ENCODE measurements at regions not wholly inside any gene's neighbourhood (a gene's known extent, or its start where the extent isn't known, plus 50 kb on each side); places are given as distances from the start of the nearest gene placed in this dataset.

DNA sequence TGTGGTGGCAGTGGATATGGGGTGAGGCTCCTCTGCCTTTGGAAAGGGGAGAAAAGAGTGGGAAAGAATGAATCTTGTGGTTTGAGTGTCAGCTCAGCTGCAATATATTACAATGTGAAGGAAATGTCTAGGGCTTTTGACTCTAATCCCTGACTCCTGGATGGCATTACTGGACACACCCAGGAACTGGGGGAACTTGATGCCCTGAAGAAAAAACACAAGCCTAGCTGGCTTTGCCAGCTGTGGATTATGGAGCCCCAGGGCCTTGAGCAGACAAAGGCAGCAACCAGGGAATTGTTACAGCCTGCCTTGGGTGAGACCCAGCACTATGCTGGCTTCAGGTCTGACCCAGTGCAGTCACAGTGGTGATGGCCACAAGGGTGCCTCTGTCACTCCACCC, 57.1 kb upstream of the CYSLTR1 start:
- POLR2A ChIA-PET: no interaction called here
- CTCF ChIA-PET: no interaction called here
- H3K4me1 ChIP-seq (ENCODE audit: control insufficient read depth, insufficient read depth, low read length): no peaks in the 10 kb centered on the region
- H3K4me3 ChIP-seq (ENCODE audit: low read depth in 2 of 2, low read length in 2 of 2): no peak overlapping the region
- no TSS peak for BruUV-seq (replicated peaks)
- no peak for ATAC-seq
- no peaks in the 10 kb centered on the region for H3K36me3 ChIP-seq (ENCODE audit: control insufficient read depth, insufficient read depth, low read length)
- DNase-seq (ENCODE audit: low read depth, low spot score): no peak
- intact Hi-C loops (cut with micrococcal nuclease; ENCODE audit: unreplicated experiment) (no loop called here), in situ Hi-C loops (cut with HindIII; ENCODE audit: low pct_unique_long_range_greater_than_20kb, low sequenced_read_pairs) (no loop called here)
- H3K27ac ChIP-seq (ENCODE audit: low read length): no peak overlapping the region
- TF ChIP-seq TCF7L2 (IDR thresholded peaks at IDR 0.05; ENCODE audit: low read depth, low read length): no peak
- no peak for TF ChIP-seq POLR2AphosphoS5 (IDR thresholded peaks at IDR 0.05; ENCODE audit: low read depth, low read length)
- TF ChIP-seq SIN3A (IDR thresholded peaks at IDR 0.05; ENCODE audit: borderline replicate concordance, insufficient read depth, low read depth, low read length): no peak
- TF ChIP-seq REST (IDR thresholded peaks at IDR 0.05; ENCODE audit: insufficient read depth in 1 of 2, low read depth in 2 of 2, low read length in 1 of 2): no peak
- TF ChIP-seq, protein P1, sequence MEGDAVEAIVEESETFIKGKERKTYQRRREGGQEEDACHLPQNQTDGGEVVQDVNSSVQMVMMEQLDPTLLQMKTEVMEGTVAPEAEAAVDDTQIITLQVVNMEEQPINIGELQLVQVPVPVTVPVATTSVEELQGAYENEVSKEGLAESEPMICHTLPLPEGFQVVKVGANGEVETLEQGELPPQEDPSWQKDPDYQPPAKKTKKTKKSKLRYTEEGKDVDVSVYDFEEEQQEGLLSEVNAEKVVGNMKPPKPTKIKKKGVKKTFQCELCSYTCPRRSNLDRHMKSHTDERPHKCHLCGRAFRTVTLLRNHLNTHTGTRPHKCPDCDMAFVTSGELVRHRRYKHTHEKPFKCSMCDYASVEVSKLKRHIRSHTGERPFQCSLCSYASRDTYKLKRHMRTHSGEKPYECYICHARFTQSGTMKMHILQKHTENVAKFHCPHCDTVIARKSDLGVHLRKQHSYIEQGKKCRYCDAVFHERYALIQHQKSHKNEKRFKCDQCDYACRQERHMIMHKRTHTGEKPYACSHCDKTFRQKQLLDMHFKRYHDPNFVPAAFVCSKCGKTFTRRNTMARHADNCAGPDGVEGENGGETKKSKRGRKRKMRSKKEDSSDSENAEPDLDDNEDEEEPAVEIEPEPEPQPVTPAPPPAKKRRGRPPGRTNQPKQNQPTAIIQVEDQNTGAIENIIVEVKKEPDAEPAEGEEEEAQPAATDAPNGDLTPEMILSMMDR (IDR thresholded peaks at IDR 0.05): no peak
- H3K9me3 ChIP-seq (ENCODE audit: control insufficient read depth, insufficient read depth, low read depth, low read length): no peaks in the 10 kb centered on the region
- H3K27me3 ChIP-seq (ENCODE audit: control insufficient read depth, insufficient read depth, low read length): no peaks in the 10 kb centered on the region

- no peaks in the 10 kb centered on the region for H3K4me1 ChIP-seq (ENCODE audit: control insufficient read depth, insufficient read depth, low read length)
- no peaks in the 10 kb centered on the region for H3K27me3 ChIP-seq (ENCODE audit: control insufficient read depth, insufficient read depth, low read length)
- intact Hi-C loops (cut with micrococcal nuclease; ENCODE audit: unreplicated experiment): no loop called here
- TF ChIP-seq POLR2AphosphoS5 (IDR thresholded peaks at IDR 0.05; ENCODE audit: low read depth, low read length) (no peak), REST (IDR thresholded peaks at IDR 0.05; ENCODE audit: insufficient read depth in 1 of 2, low read depth in 2 of 2, low read length in 1 of 2) (no peak), SIN3A (IDR thresholded peaks at IDR 0.05; ENCODE audit: borderline replicate concordance, insufficient read depth, low read depth, low read length) (no peak), TCF7L2 (IDR thresholded peaks at IDR 0.05; ENCODE audit: low read depth, low read length) (no peak)
- TF ChIP-seq, protein P1 (IDR thresholded peaks at IDR 0.05): no peak
- ChIA-PET POLR2A (no interaction called here), CTCF (no interaction called here)
- no peaks in the 10 kb centered on the region for H3K9me3 ChIP-seq (ENCODE audit: control insufficient read depth, insufficient read depth, low read depth, low read length)
- DNase-seq (ENCODE audit: low read depth, low spot score): no peak
- no peak overlapping the region for H3K4me3 ChIP-seq (ENCODE audit: low read depth in 2 of 2, low read length in 2 of 2)
- no peak for ATAC-seq
- in situ Hi-C loops (cut with HindIII; ENCODE audit: low pct_unique_long_range_greater_than_20kb, low sequenced_read_pairs): no loop called here
- H3K27ac ChIP-seq (ENCODE audit: low read length): no peak overlapping the region
- no peaks in the 10 kb centered on the region for H3K36me3 ChIP-seq (ENCODE audit: control insufficient read depth, insufficient read depth, low read length)
- BruUV-seq (replicated peaks): no TSS peak
These were observed 56.2 kb upstream of the CYSLTR1 start for GRCh38 chrX:78383594-78383993.
